ENCODE measurements at regions not wholly inside any gene's neighbourhood (a gene's known extent, or its start where the extent isn't known, plus 50 kb on each side); places are given as distances from the start of the nearest gene placed in this dataset.

- peaks cover 12% of the 10 kb centered on the region for H3K27me3 ChIP-seq
- H3K36me3 ChIP-seq, result no peaks in the 10 kb centered on the region
- 63% methylated on average over 15 of the region's 15 CpGs for WGBS
- no peaks in the 10 kb centered on the region for H3K9me3 ChIP-seq
- no peak overlapping the region for H3K4me3 ChIP-seq
- no peak for DNase-seq (ENCODE audit: low spot score in 2 of 2)
- no peak for TF ChIP-seq POLR2A (IDR thresholded peaks at IDR 0.05)
- TF ChIP-seq CTCF (IDR thresholded peaks at IDR 0.05), result no peak
- no peak for TF ChIP-seq POLR2AphosphoS5 (IDR thresholded peaks at IDR 0.05)
- TF ChIP-seq EP300 (IDR thresholded peaks at IDR 0.05), result no peak
- H3K27ac ChIP-seq, result no peak overlapping the region
- H3K4me1 ChIP-seq, result no peaks in the 10 kb centered on the region
These were observed 267.1 kb downstream of the CBLN1 start for GRCh38 chr16:49014277-49015224.

- Histone ChIP-seq H3K4me1 (no peaks in the 10 kb centered on the region), H3K27me3 (peaks cover 9% of the 10 kb centered on the region), H3K4me3 (no peak overlapping the region), H3K9me3 (no peaks in the 10 kb centered on the region), H3K27ac (no peak overlapping the region), H3K36me3 (no peaks in the 10 kb centered on the region)
- no peak for TF ChIP-seq CTCF (IDR thresholded peaks at IDR 0.05)
- no peak for TF ChIP-seq EP300 (IDR thresholded peaks at IDR 0.05)
- no peak for TF ChIP-seq POLR2A (IDR thresholded peaks at IDR 0.05)
- no peak for TF ChIP-seq POLR2AphosphoS5 (IDR thresholded peaks at IDR 0.05)
- WGBS, result 51% methylated on average over 5 of the region's 5 CpGs
- no peak for DNase-seq (ENCODE audit: low spot score in 2 of 2)
These were observed 267.9 kb downstream of the CBLN1 start for GRCh38 chr16:49013727-49014080.

GRCh38 chr16:49012961-49013726 lies 268.5 kb downstream of the CBLN1 start:
- H3K27me3 ChIP-seq, result peaks cover 8% of the 10 kb centered on the region
- no peak overlapping the region for H3K4me3 ChIP-seq
- H3K36me3 ChIP-seq, result no peaks in the 10 kb centered on the region
- DNase-seq (ENCODE audit: low spot score in 2 of 2), result no peak
- H3K4me1 ChIP-seq, result no peaks in the 10 kb centered on the region
- no peaks in the 10 kb centered on the region for H3K9me3 ChIP-seq
- H3K27ac ChIP-seq, result no peak overlapping the region
- no peak for TF ChIP-seq POLR2A (IDR thresholded peaks at IDR 0.05)
- TF ChIP-seq CTCF (IDR thresholded peaks at IDR 0.05), result no peak
- TF ChIP-seq EP300 (IDR thresholded peaks at IDR 0.05), result no peak
- no peak for TF ChIP-seq POLR2AphosphoS5 (IDR thresholded peaks at IDR 0.05)
- 46% methylated on average over 13 of the region's 21 CpGs for WGBS

- H3K4me1 ChIP-seq, result no peaks in the 10 kb centered on the region
- peaks cover 5% of the 10 kb centered on the region for H3K27me3 ChIP-seq
- 19% methylated on average over 2 of the region's 2 CpGs for WGBS
- no peak overlapping the region for H3K4me3 ChIP-seq
- DNase-seq (ENCODE audit: low spot score in 2 of 2), result no peak
- no peak overlapping the region for H3K27ac ChIP-seq
- H3K9me3 ChIP-seq, result no peaks in the 10 kb centered on the region
- H3K36me3 ChIP-seq, result no peaks in the 10 kb centered on the region
- TF ChIP-seq CTCF (IDR thresholded peaks at IDR 0.05) (no peak), POLR2A (IDR thresholded peaks at IDR 0.05) (no peak), POLR2AphosphoS5 (IDR thresholded peaks at IDR 0.05) (no peak), EP300 (IDR thresholded peaks at IDR 0.05) (no peak)
These were observed 269.7 kb downstream of the CBLN1 start for GRCh38 chr16:49011901-49012300.

- H3K27me3 ChIP-seq, result peaks cover 5% of the 10 kb centered on the region
- no peaks in the 10 kb centered on the region for H3K36me3 ChIP-seq
- DNase-seq (ENCODE audit: low spot score in 2 of 2), result no peak
- H3K27ac ChIP-seq, result no peak overlapping the region
- no peaks in the 10 kb centered on the region for H3K9me3 ChIP-seq
- WGBS, result 79% methylated on average over 7 of the region's 7 CpGs
- H3K4me1 ChIP-seq, result no peaks in the 10 kb centered on the region
- no peak overlapping the region for H3K4me3 ChIP-seq
- TF ChIP-seq POLR2AphosphoS5 (IDR thresholded peaks at IDR 0.05), result no peak
These were observed 270.8 kb downstream of the CBLN1 start for GRCh38 chr16:49010879-49011278.

Data from suprapubic skin (tissue), 4 donors.